RWPE2 (cell line): ENCODE measurements at regions not wholly inside any gene's neighbourhood (a gene's known extent, or its start where the extent isn't known, plus 50 kb on each side); places are given as distances from the start of the nearest gene placed in this dataset.

Experiments used
- ATAC-seq: fragments of 200-7000 bp; cut with Tn5 transposase; 3 replicates; pipeline ENCODE4 v1.9.1; 2021; ENCODE audit warnings: low read depth
- DNase-seq: peaks from one replicate; pipeline ENCODE4 v3.0.0-alpha.2; 2020; ENCODE audit warnings: low spot score
- H3K27ac ChIP-seq: fragments of 450-650 bp; 2 replicates; pipeline ENCODE4 v1.5.1; 2017; ENCODE audit warnings: mild to moderate bottlenecking; ENCODE audit not compliant: poor library complexity, severe bottlenecking
- H3K27me3 ChIP-seq: fragments of 250-450 bp; sonication (Bioruptor Pico); 2 replicates; pipeline ENCODE4 v1.5.1; 2021; ENCODE audit warnings: mild to moderate bottlenecking, moderate library complexity; ENCODE audit not compliant: insufficient read depth, poor library complexity, severe bottlenecking
- H3K36me3 ChIP-seq: fragments of 250-450 bp; sonication (Bioruptor Pico); 2 replicates; pipeline ENCODE4 v1.5.1; 2020; ENCODE audit warnings: low read depth, mild to moderate bottlenecking, moderate library complexity
- H3K4me1 ChIP-seq: fragments of 250-450 bp; sonication (Bioruptor Pico); 2 replicates; pipeline ENCODE4 v1.5.1; 2021; ENCODE audit warnings: mild to moderate bottlenecking, moderate library complexity; ENCODE audit not compliant: insufficient read depth, poor library complexity, severe bottlenecking
- H3K4me3 ChIP-seq: fragments of 250-450 bp; sonication (Bioruptor Pico); 2 replicates; pipeline ENCODE4 v1.5.1; 2021; ENCODE audit warnings: mild to moderate bottlenecking, moderate library complexity; ENCODE audit not compliant: severe bottlenecking
- H3K9me3 ChIP-seq: fragments of 250-450 bp; sonication (Bioruptor Pico); 2 replicates; pipeline ENCODE4 v1.5.1; 2021; ENCODE audit warnings: mild to moderate bottlenecking, moderate library complexity; ENCODE audit not compliant: severe bottlenecking
- TF ChIP-seq, protein P1 (sequence below): fragments of 450-650 bp; IDR thresholded peaks from one replicate; pipeline ENCODE4 v1.5.1; 2017; ENCODE audit warnings: mild to moderate bottlenecking, moderate library complexity; ENCODE audit not compliant: poor library complexity, severe bottlenecking

DNA sequence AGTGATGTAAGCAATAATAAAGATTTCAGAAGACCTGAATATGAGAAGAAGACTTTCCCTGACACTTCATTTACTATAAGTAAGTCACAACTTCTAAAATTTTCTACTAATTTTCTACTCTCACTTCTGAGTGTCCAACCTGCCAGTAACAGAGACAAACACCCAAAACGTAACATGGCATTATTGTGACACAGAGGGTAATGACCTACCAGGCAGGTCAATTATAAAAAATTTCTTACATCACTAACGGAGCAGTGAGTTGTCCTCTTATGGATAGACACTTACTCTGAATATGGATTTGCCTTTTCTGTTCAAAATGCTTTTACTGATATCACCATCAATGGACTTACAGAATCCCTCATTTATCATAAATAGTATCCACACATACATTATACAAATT is 405.9 kb upstream of the MAGEB16 start:
- no peaks in the 10 kb centered on the region for H3K4me1 ChIP-seq

GRCh38 chrX:35406386-35406785 is 391.8 kb upstream of the MAGEB16 start:
- TF ChIP-seq, protein P1, sequence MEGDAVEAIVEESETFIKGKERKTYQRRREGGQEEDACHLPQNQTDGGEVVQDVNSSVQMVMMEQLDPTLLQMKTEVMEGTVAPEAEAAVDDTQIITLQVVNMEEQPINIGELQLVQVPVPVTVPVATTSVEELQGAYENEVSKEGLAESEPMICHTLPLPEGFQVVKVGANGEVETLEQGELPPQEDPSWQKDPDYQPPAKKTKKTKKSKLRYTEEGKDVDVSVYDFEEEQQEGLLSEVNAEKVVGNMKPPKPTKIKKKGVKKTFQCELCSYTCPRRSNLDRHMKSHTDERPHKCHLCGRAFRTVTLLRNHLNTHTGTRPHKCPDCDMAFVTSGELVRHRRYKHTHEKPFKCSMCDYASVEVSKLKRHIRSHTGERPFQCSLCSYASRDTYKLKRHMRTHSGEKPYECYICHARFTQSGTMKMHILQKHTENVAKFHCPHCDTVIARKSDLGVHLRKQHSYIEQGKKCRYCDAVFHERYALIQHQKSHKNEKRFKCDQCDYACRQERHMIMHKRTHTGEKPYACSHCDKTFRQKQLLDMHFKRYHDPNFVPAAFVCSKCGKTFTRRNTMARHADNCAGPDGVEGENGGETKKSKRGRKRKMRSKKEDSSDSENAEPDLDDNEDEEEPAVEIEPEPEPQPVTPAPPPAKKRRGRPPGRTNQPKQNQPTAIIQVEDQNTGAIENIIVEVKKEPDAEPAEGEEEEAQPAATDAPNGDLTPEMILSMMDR = no peak
- no peaks in the 10 kb centered on the region for H3K27me3 ChIP-seq
- DNase-seq = no peak
- H3K9me3 ChIP-seq = no peaks in the 10 kb centered on the region
- H3K27ac ChIP-seq = no peak overlapping the region
- ATAC-seq = no peak
- no peaks in the 10 kb centered on the region for H3K36me3 ChIP-seq
- no peaks in the 10 kb centered on the region for H3K4me1 ChIP-seq
- no peak overlapping the region for H3K4me3 ChIP-seq

More for the DNA sequence above, 405.9 kb upstream of the MAGEB16 start:
- no peaks in the 10 kb centered on the region for H3K27me3 ChIP-seq
- TF ChIP-seq, protein P1 = no peak
- no peak overlapping the region for H3K27ac ChIP-seq
- no peak for ATAC-seq
- no peaks in the 10 kb centered on the region for H3K9me3 ChIP-seq
- no peak for DNase-seq
- no peak overlapping the region for H3K4me3 ChIP-seq
- H3K36me3 ChIP-seq = no peaks in the 10 kb centered on the region

DNA sequence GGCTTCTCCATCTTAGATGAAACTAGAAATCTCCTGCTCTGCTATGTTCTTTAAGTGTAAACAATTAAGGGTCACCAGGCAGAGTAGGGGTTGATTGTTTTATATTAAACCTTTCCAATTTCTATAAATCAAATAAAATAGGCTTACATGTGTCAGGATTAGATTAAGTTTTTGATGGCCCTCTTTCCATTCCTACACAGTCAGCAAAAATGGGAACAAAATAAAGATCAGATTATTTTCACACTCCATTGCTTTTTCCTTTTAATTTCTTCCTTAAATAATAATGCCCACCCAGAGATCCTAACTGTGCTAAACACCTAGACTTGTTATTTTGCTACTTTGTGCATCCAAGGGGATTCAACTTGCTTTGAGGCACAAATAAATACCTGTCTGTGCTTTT is 381.4 kb upstream of the MAGEB16 start:
- H3K27me3 ChIP-seq = no peaks in the 10 kb centered on the region
- DNase-seq (no peak), ATAC-seq (no peak)
- no peak overlapping the region for H3K4me3 ChIP-seq
- H3K4me1 ChIP-seq = no peaks in the 10 kb centered on the region
- TF ChIP-seq, protein P1 = no peak
- H3K36me3 ChIP-seq = no peaks in the 10 kb centered on the region
- H3K27ac ChIP-seq = no peak overlapping the region
- no peaks in the 10 kb centered on the region for H3K9me3 ChIP-seq

GRCh38 chrX:35432056-35432455 is 366.1 kb upstream of the MAGEB16 start:
- H3K27ac ChIP-seq = peak overlapping the region; percentile 49
- no peak overlapping the region for H3K4me3 ChIP-seq
- no peaks in the 10 kb centered on the region for H3K36me3 ChIP-seq
- H3K27me3 ChIP-seq = no peaks in the 10 kb centered on the region
- H3K9me3 ChIP-seq = no peaks in the 10 kb centered on the region
- no peaks in the 10 kb centered on the region for H3K4me1 ChIP-seq
- TF ChIP-seq, protein P1 = no peak
- DNase-seq (no peak), ATAC-seq (no peak)

DNA sequence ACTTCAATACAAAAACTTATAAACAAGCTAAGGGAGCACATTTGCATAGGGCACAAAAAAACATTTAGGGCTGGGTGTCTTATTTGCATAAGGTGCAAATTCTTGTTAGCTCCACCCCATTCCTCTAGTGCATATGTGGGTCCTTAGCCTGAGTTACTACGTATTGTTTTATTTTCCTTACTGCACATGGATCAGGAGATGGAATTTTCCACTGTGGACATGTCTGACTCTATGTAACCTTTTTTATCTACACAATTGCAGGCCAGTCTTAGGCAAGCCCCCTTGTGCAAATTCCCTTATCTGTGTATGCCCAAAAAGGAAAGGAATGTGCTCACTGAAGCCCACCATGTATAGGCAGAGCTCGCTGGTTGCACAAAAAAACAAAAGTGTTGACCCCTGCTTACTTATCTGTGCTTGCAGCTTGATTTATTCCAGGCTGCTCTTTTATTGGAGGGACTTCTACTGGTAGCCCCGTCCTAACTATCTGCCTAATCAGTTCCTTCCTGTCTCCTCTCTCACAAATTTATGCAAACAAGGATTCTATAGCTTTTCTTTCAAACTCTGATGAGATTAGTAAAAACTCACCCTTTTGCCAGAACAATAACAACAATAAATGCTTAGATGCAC is 359.0 kb upstream of the MAGEB16 start:
- TF ChIP-seq, protein P1 = no peak
- Histone ChIP-seq H3K4me1 (peaks cover 12% of the 10 kb centered on the region), H3K36me3 (no peaks in the 10 kb centered on the region), H3K27ac (peak overlapping the region; percentile 26), H3K9me3 (peaks cover 3% of the 10 kb centered on the region), H3K4me3 (no peak overlapping the region), H3K27me3 (no peaks in the 10 kb centered on the region)
- ATAC-seq (no peak), DNase-seq (no peak)
